GM18868 (cell line): ENCODE measurements at regions not wholly inside any gene's neighbourhood (a gene's known extent, or its start where the extent isn't known, plus 50 kb on each side); places are given as distances from the start of the nearest gene placed in this dataset.
"Not testable (repeated sequence)": the region's sequence is repeated elsewhere in the genome, so short reads cannot be mapped to it uniquely, and the experiment has no call there.

Experiments
- ATAC-seq: cut with Tn5 transposase; IDR thresholded peaks from one replicate; pipeline ENCODE4 v1.9.1; 2021; ENCODE audit warnings: mild to moderate bottlenecking, moderate library complexity; ENCODE audit not compliant: unreplicated experiment

- ATAC-seq: no peak
Observed at GRCh38 chr16:86857807-86858206, 279.5 kb downstream of the FOXL1 start.

- ATAC-seq: no peak
Observed at GRCh38 chr16:86858501-86858900, 280.2 kb downstream of the FOXL1 start.

- not testable (repeated sequence) for ATAC-seq
Observed at GRCh38 chr16:86861270-86861858, 283.0 kb downstream of the FOXL1 start.

GRCh38 chr16:86862595-86863280 is 284.4 kb downstream of the FOXL1 start:
- ATAC-seq: no peak

- no peak for ATAC-seq
Observed at GRCh38 chr16:86863609-86864008, 285.3 kb downstream of the FOXL1 start.

- no peak for ATAC-seq
Observed at GRCh38 chr16:86864586-86864985, 286.2 kb downstream of the FOXL1 start.

- no peak for ATAC-seq
Observed at GRCh38 chr16:86865851-86866662, 287.7 kb downstream of the FOXL1 start.

- no peak for ATAC-seq
Observed at GRCh38 chr16:86866986-86867722, 288.8 kb downstream of the FOXL1 start.

- ATAC-seq: no peak
Observed at GRCh38 chr16:86868070-86868469, 289.7 kb downstream of the FOXL1 start.

GRCh38 chr16:86868786-86869185 is 290.4 kb downstream of the FOXL1 start:
- ATAC-seq: no peak

GRCh38 chr16:86869288-86870022 is 291.1 kb downstream of the FOXL1 start:
- ATAC-seq: no peak

GRCh38 chr16:86870380-86870779 is 292.0 kb downstream of the FOXL1 start:
- ATAC-seq: no peak

GRCh38 chr16:86872131-86872530 is 293.8 kb downstream of the FOXL1 start:
- no peak for ATAC-seq

GRCh38 chr16:86872833-86873232 is 294.5 kb downstream of the FOXL1 start:
- no peak for ATAC-seq

GRCh38 chr16:86874141-86874540 is 295.8 kb downstream of the FOXL1 start:
- ATAC-seq: no peak

- no peak for ATAC-seq
Observed at GRCh38 chr16:86876499-86876898, 298.1 kb downstream of the FOXL1 start.

GRCh38 chr16:86877108-86877507 is 298.8 kb downstream of the FOXL1 start:
- ATAC-seq: no peak

- no peak for ATAC-seq
Observed at GRCh38 chr16:86877835-86878234, 299.5 kb downstream of the FOXL1 start.

- no peak for ATAC-seq
Observed at GRCh38 chr16:86878236-86879080, 300.1 kb downstream of the FOXL1 start.

GRCh38 chr16:86879268-86879667 is 300.9 kb downstream of the FOXL1 start:
- no peak for ATAC-seq
